GM23338 (cell line): ENCODE measurements at regions not wholly inside any gene's neighbourhood (a gene's known extent, or its start where the extent isn't known, plus 50 kb on each side); places are given as distances from the start of the nearest gene placed in this dataset.

Source experiments
- ATAC-seq: fragments of 200-7000 bp; cut with Tn5 transposase; 3 replicates; pipeline ENCODE4 v1.9.1; 2020
- DNase-seq: peaks from one replicate; pipeline ENCODE4 v3.0.0-alpha.2; 2015; ENCODE audit warnings: low spot score
- H2AFZ ChIP-seq: fragments of 200-600 bp; sonication (generic); 2 replicates; pipeline ENCODE4 v1.8.0; 2016; ENCODE audit warnings: antibody characterized with exemption, mild to moderate bottlenecking, moderate library complexity
- H3F3A ChIP-seq: fragments of 200-600 bp; sonication (generic); replicated peaks from 2 replicates; pipeline ENCODE4 v1.8.0; 2017; ENCODE audit warnings: antibody characterized with exemption, mixed run types, low read depth
- H3K27ac ChIP-seq: fragments of 200-600 bp; sonication (generic); 2 replicates; pipeline ENCODE4 v1.6.1; 2016; ENCODE audit warnings: low read depth
- H3K27me3 ChIP-seq: fragments of 200-600 bp; sonication (generic); 2 replicates; pipeline ENCODE4 v1.8.0; 2016; ENCODE audit warnings: mild to moderate bottlenecking, mixed run types, moderate library complexity; ENCODE audit not compliant: insufficient read depth
- H3K36me3 ChIP-seq: fragments of 200-600 bp; sonication (generic); 2 replicates; pipeline ENCODE4 v1.8.0; 2016; ENCODE audit warnings: mild to moderate bottlenecking; ENCODE audit not compliant: insufficient read depth
- H3K4me1 ChIP-seq: fragments of 200-600 bp; sonication (generic); 2 replicates; pipeline ENCODE4 v1.8.0; 2016; ENCODE audit warnings: mild to moderate bottlenecking, moderate library complexity; ENCODE audit not compliant: insufficient read depth
- H3K4me2 ChIP-seq: fragments of 200-600 bp; sonication (generic); 2 replicates; pipeline ENCODE4 v1.7.1; 2017; ENCODE audit warnings: mixed run types
- H3K4me3 ChIP-seq: fragments of 200-600 bp; sonication (generic); 2 replicates; pipeline ENCODE4 v1.6.1; 2016; ENCODE audit warnings: mixed run types
- H3K79me2 ChIP-seq: fragments of 200-600 bp; sonication (generic); replicated peaks from 2 replicates; pipeline ENCODE4 v1.8.0; 2017; ENCODE audit warnings: mild to moderate bottlenecking; ENCODE audit not compliant: insufficient read depth
- H3K9me2 ChIP-seq: fragments of 200-600 bp; sonication (generic); 2 replicates; pipeline ENCODE4 v1.8.0; 2017; ENCODE audit not compliant: insufficient read depth
- H4K20me1 ChIP-seq: fragments of 200-600 bp; sonication (generic); replicated peaks from 2 replicates; pipeline ENCODE4 v1.8.0; 2017; ENCODE audit warnings: mild to moderate bottlenecking; ENCODE audit not compliant: insufficient read depth
- H3K27ac Mint-ChIP-seq: 2 replicates; pipeline ENCODE4 v1.8.0; 2020; ENCODE audit warnings: inconsistent platforms, mild to moderate bottlenecking, moderate library complexity, mixed read lengths
- H3K27me3 Mint-ChIP-seq: 3 replicates; pipeline ENCODE4 v1.8.0; 2022; ENCODE audit warnings: low read depth, mild to moderate bottlenecking, moderate library complexity, mixed read lengths, inconsistent platforms; ENCODE audit not compliant: insufficient read depth, poor library complexity
- H3K36me3 Mint-ChIP-seq: 3 replicates; pipeline ENCODE4 v1.8.0; 2021; ENCODE audit warnings: low read depth, mild to moderate bottlenecking, inconsistent platforms, moderate library complexity, mixed read lengths
- H3K4me1 Mint-ChIP-seq: 3 replicates; pipeline ENCODE4 v1.8.0; 2020; ENCODE audit warnings: mild to moderate bottlenecking, inconsistent platforms, mixed read lengths
- H3K4me3 Mint-ChIP-seq: 3 replicates; pipeline ENCODE4 v1.8.0; 2021; ENCODE audit warnings: moderate library complexity, mild to moderate bottlenecking, inconsistent platforms, mixed read lengths
- H3K9me3 Mint-ChIP-seq: 3 replicates; pipeline ENCODE4 v1.8.0; 2020; ENCODE audit warnings: moderate library complexity, mild to moderate bottlenecking, inconsistent platforms, mixed read lengths
- CREB1 ChIP-seq: fragments of 250-450 bp; sonication (Bioruptor Pico); IDR thresholded peaks from 2 replicates; pipeline ENCODE4 v1.5.0; 2020; ENCODE audit warnings: low read depth, mild to moderate bottlenecking, moderate library complexity
- EZH2 ChIP-seq: fragments of 200-600 bp; sonication (generic); IDR thresholded peaks from one replicate; pipeline ENCODE4 v1.8.0; 2017; ENCODE audit warnings: antibody characterized with exemption, mild to moderate bottlenecking, low read depth; ENCODE audit not compliant: unreplicated experiment
- EZH2phosphoT487 ChIP-seq: fragments of 200-600 bp; sonication (generic); IDR thresholded peaks from one replicate; pipeline ENCODE4 v1.8.1; 2018; ENCODE audit warnings: antibody characterized with exemption; ENCODE audit not compliant: unreplicated experiment
- NANOG ChIP-seq: IDR thresholded peaks from 2 replicates; pipeline ENCODE4 v1.6.1; 2016; ENCODE audit warnings: antibody characterized with exemption, borderline replicate concordance
- POLR2AphosphoS5 ChIP-seq: IDR thresholded peaks from 2 replicates; pipeline ENCODE4 v1.6.1; 2016; ENCODE audit warnings: antibody characterized with exemption, low read depth
- ZNF331 ChIP-seq: fragments of 250-450 bp; sonication (Bioruptor Pico); IDR thresholded peaks from 2 replicates; pipeline ENCODE4 v1.5.0; 2020; ENCODE audit warnings: low read depth, mild to moderate bottlenecking, moderate library complexity
- TF ChIP-seq, protein P1 (sequence below): IDR thresholded peaks from 2 replicates; pipeline ENCODE4 v1.6.1; 2016; ENCODE audit warnings: antibody characterized with exemption
- TF ChIP-seq, protein P2 (sequence below): fragments of 250-450 bp; sonication (Bioruptor Pico); IDR thresholded peaks from 2 replicates; pipeline ENCODE4 v1.5.0; 2020; ENCODE audit warnings: mild to moderate bottlenecking, moderate library complexity
- TF ChIP-seq, protein P3 (sequence below): IDR thresholded peaks from one replicate; pipeline ENCODE4 v1.6.1; 2018; ENCODE audit warnings: antibody characterized with exemption; ENCODE audit not compliant: unreplicated experiment

DNA sequence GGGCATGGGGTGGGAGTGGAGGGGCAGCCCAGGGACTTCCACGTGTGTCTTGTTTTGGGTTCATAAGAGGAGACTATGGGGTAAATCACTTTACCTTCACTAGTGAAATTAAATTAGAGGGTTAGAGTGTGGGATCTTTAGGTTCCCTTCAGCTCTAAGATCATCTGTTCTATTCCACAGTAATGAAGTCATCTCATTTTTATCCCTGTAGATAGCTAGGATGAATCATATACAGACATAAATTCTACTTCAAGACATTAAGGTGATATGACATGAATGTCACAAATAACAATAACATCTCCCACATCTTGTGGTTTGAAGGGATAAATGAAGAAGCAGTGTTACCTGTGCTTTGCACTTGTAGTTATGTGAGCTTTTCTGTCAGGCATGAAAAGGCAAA lies 83.8 kb downstream of the ELOVL4 start:
- no peaks in the 10 kb centered on the region for H3K9me3 Mint-ChIP-seq
- H3K9me2 ChIP-seq: no peaks in the 10 kb centered on the region
- no peak overlapping the region for H3K4me3 ChIP-seq
- DNase-seq (no peak), ATAC-seq (no peak)
- peaks cover 2% of the 10 kb centered on the region; the same call in 1 of the 2 replicates for H3K4me1 ChIP-seq
- H3K4me1 Mint-ChIP-seq: peaks cover 6% of the 10 kb centered on the region
- no peaks in the 10 kb centered on the region for H3K36me3 Mint-ChIP-seq
- H3K27ac ChIP-seq: no peak overlapping the region
- H3K36me3 ChIP-seq: no peaks in the 10 kb centered on the region
- peaks cover 1% of the 10 kb centered on the region for H3K27me3 Mint-ChIP-seq
- H2AFZ ChIP-seq: no peak overlapping the region
- H3K27ac Mint-ChIP-seq: no peak overlapping the region
- TF ChIP-seq EZH2phosphoT487: no peak
- TF ChIP-seq CREB1: no peak
- TF ChIP-seq POLR2AphosphoS5: no peak
- TF ChIP-seq, protein P1, sequence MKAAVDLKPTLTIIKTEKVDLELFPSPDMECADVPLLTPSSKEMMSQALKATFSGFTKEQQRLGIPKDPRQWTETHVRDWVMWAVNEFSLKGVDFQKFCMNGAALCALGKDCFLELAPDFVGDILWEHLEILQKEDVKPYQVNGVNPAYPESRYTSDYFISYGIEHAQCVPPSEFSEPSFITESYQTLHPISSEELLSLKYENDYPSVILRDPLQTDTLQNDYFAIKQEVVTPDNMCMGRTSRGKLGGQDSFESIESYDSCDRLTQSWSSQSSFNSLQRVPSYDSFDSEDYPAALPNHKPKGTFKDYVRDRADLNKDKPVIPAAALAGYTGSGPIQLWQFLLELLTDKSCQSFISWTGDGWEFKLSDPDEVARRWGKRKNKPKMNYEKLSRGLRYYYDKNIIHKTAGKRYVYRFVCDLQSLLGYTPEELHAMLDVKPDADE: no peak
- no peak for TF ChIP-seq ZNF331 (CRISPR knock-in tag)
- no peak for TF ChIP-seq NANOG
- no peak for TF ChIP-seq EZH2
- TF ChIP-seq, protein P2, sequence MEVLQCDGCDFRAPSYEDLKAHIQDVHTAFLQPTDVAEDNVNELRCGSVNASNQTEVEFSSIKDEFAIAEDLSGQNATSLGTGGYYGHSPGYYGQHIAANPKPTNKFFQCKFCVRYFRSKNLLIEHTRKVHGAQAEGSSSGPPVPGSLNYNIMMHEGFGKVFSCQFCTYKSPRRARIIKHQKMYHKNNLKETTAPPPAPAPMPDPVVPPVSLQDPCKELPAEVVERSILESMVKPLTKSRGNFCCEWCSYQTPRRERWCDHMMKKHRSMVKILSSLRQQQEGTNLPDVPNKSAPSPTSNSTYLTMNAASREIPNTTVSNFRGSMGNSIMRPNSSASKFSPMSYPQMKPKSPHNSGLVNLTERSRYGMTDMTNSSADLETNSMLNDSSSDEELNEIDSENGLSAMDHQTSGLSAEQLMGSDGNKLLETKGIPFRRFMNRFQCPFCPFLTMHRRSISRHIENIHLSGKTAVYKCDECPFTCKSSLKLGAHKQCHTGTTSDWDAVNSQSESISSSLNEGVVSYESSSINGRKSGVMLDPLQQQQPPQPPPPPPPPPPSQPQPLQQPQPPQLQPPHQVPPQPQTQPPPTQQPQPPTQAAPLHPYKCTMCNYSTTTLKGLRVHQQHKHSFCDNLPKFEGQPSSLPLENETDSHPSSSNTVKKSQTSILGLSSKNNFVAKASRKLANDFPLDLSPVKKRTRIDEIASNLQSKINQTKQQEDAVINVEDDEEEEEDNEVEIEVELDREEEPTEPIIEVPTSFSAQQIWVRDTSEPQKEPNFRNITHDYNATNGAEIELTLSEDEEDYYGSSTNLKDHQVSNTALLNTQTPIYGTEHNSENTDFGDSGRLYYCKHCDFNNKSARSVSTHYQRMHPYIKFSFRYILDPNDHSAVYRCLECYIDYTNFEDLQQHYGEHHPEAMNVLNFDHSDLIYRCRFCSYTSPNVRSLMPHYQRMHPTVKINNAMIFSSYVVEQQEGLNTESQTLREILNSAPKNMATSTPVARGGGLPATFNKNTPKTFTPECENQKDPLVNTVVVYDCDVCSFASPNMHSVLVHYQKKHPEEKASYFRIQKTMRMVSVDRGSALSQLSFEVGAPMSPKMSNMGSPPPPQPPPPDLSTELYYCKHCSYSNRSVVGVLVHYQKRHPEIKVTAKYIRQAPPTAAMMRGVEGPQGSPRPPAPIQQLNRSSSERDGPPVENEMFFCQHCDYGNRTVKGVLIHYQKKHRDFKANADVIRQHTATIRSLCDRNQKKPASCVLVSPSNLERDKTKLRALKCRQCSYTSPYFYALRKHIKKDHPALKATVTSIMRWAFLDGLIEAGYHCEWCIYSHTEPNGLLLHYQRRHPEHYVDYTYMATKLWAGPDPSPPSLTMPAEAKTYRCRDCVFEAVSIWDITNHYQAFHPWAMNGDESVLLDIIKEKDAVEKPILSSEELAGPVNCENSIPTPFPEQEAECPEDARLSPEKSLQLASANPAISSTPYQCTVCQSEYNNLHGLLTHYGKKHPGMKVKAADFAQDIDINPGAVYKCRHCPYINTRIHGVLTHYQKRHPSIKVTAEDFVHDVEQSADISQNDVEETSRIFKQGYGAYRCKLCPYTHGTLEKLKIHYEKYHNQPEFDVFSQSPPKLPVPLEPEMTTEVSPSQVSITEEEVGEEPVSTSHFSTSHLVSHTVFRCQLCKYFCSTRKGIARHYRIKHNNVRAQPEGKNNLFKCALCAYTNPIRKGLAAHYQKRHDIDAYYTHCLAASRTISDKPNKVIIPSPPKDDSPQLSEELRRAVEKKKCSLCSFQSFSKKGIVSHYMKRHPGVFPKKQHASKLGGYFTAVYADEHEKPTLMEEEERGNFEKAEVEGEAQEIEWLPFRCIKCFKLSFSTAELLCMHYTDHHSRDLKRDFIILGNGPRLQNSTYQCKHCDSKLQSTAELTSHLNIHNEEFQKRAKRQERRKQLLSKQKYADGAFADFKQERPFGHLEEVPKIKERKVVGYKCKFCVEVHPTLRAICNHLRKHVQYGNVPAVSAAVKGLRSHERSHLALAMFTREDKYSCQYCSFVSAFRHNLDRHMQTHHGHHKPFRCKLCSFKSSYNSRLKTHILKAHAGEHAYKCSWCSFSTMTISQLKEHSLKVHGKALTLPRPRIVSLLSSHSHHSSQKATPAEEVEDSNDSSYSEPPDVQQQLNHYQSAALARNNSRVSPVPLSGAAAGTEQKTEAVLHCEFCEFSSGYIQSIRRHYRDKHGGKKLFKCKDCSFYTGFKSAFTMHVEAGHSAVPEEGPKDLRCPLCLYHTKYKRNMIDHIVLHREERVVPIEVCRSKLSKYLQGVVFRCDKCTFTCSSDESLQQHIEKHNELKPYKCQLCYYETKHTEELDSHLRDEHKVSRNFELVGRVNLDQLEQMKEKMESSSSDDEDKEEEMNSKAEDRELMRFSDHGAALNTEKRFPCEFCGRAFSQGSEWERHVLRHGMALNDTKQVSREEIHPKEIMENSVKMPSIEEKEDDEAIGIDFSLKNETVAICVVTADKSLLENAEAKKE: no peak
- TF ChIP-seq, protein P3, sequence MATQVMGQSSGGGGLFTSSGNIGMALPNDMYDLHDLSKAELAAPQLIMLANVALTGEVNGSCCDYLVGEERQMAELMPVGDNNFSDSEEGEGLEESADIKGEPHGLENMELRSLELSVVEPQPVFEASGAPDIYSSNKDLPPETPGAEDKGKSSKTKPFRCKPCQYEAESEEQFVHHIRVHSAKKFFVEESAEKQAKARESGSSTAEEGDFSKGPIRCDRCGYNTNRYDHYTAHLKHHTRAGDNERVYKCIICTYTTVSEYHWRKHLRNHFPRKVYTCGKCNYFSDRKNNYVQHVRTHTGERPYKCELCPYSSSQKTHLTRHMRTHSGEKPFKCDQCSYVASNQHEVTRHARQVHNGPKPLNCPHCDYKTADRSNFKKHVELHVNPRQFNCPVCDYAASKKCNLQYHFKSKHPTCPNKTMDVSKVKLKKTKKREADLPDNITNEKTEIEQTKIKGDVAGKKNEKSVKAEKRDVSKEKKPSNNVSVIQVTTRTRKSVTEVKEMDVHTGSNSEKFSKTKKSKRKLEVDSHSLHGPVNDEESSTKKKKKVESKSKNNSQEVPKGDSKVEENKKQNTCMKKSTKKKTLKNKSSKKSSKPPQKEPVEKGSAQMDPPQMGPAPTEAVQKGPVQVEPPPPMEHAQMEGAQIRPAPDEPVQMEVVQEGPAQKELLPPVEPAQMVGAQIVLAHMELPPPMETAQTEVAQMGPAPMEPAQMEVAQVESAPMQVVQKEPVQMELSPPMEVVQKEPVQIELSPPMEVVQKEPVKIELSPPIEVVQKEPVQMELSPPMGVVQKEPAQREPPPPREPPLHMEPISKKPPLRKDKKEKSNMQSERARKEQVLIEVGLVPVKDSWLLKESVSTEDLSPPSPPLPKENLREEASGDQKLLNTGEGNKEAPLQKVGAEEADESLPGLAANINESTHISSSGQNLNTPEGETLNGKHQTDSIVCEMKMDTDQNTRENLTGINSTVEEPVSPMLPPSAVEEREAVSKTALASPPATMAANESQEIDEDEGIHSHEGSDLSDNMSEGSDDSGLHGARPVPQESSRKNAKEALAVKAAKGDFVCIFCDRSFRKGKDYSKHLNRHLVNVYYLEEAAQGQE: no peak
- no peaks in the 10 kb centered on the region for H3F3A ChIP-seq
- no peak overlapping the region for H3K4me2 ChIP-seq
- H3K4me3 Mint-ChIP-seq: no peak overlapping the region
- no peaks in the 10 kb centered on the region for H4K20me1 ChIP-seq
- H3K79me2 ChIP-seq: no peaks in the 10 kb centered on the region
- H3K27me3 ChIP-seq: no peaks in the 10 kb centered on the region
